ENCODE measurements at regions not wholly inside any gene's neighbourhood (a gene's known extent, or its start where the extent isn't known, plus 50 kb on each side); places are given as distances from the start of the nearest gene placed in this dataset.

DNA sequence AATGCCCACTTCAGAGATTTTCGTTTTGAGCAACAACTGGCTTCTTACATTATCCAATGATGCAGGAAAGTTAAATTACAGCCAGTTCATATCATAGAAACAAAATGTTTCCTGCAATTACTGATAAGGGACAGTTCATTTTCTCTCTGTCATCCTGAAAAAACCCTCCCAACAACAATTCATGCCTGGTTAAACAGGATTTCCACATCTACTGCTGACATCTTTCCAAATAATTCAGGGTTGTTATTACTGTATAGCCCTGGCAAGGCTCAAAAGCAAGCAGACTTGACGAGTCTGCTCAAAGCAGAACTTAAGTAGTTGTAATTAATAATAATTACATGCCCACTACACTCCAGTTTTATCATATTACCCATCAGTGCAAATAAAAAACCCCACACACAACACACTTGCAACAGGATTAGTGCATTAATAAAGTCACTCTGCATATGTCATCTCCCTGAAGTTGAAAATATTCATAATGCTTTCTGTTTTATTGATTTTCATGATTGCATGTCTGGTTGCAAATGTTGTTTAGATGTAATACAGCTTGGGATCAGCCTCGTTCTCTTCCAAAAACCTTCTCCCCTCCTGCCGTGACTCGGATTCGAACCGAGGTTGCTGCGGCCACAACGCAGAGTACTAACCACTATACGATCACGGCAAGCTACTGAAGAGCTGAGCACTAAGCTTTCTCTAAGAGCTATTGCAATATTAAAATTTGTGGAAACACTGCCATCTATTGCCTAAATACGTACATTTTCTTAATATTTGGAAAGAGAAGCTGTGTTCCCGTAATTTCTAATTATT is 119.6 kb upstream of the NFIB start:
- TF ChIP-seq POLR2AphosphoS5 (IDR thresholded peaks at IDR 0.05; ENCODE audit: insufficient read depth, low read depth, low read length) (no peak), JUN (IDR thresholded peaks at IDR 0.05; ENCODE audit: borderline replicate concordance, insufficient read depth, insufficient read length, low read depth) (no peak)
